Cardiac muscle cell (in vitro differentiated cells and primary cell): ENCODE measurements at regions not wholly inside any gene's neighbourhood (a gene's known extent, or its start where the extent isn't known, plus 50 kb on each side); places are given as distances from the start of the nearest gene placed in this dataset.

ENCODE experiments used
- DNase-seq, 2 donors: peaks; one replicate each; pipeline versions ENCODE4 v3.0.0 to v3.0.0-alpha.2; 2010 to 2017; ENCODE audit warnings: low read depth in 1 of 2, low spot score in 1 of 2
- H3K27ac ChIP-seq: fragments of 200-600 bp; sonication (generic); 2 replicates; pipeline ENCODE4 v1.5.1; 2016
- H3K27me3 ChIP-seq: fragments of 200-600 bp; sonication (generic); 2 replicates; pipeline ENCODE4 v1.6.0; 2016; ENCODE audit warnings: control low read depth
- H3K36me3 ChIP-seq: fragments of 200-600 bp; sonication (generic); 2 replicates; pipeline ENCODE4 v1.5.1; 2016; ENCODE audit warnings: control low read depth
- H3K4me1 ChIP-seq: fragments of 200-600 bp; sonication (generic); 2 replicates; pipeline ENCODE4 v1.8.1; 2017; ENCODE audit warnings: low read depth, mild to moderate bottlenecking, mixed run types
- H3K4me3 ChIP-seq: fragments of 200-600 bp; sonication (generic); 2 replicates; pipeline ENCODE4 v1.5.1; 2016; ENCODE audit warnings: mild to moderate bottlenecking
- H3K9me3 ChIP-seq: fragments of 200-600 bp; sonication (generic); 2 replicates; pipeline ENCODE4 v1.5.1; 2017; ENCODE audit warnings: low read depth, mild to moderate bottlenecking, control low read depth
- TF ChIP-seq, protein P1 (sequence below): IDR thresholded peaks from 2 replicates; pipeline ENCODE4 v1.5.1; 2012; ENCODE audit warnings: low read depth, mild to moderate bottlenecking, low read length

DNA sequence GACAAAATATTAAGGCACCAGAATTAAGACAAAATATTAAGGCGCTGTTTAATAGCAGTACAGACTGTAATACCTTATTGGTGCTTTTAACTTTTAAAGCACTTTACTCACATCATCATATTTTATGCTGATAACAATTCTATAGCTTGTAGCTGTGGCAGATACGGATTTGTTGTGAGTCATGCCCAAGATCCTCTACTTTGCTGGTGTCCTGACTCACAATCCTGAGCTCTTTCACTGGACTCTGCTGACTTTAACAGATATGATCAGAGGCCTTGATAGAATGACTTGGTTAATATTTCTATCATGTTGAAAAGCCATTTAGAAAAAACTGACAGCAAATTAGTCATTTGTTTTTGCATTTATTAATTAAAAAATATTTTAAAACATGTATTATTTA lies 99.0 kb upstream of the PKP2 start:
- DNase-seq = no peak
- Histone ChIP-seq H3K27me3 (no peaks in the 10 kb centered on the region), H3K4me1 (peaks cover 5% of the 10 kb centered on the region), H3K36me3 (no peaks in the 10 kb centered on the region), H3K27ac (no peak overlapping the region), H3K4me3 (no peak overlapping the region), H3K9me3 (no peaks in the 10 kb centered on the region)
- TF ChIP-seq, protein P1, sequence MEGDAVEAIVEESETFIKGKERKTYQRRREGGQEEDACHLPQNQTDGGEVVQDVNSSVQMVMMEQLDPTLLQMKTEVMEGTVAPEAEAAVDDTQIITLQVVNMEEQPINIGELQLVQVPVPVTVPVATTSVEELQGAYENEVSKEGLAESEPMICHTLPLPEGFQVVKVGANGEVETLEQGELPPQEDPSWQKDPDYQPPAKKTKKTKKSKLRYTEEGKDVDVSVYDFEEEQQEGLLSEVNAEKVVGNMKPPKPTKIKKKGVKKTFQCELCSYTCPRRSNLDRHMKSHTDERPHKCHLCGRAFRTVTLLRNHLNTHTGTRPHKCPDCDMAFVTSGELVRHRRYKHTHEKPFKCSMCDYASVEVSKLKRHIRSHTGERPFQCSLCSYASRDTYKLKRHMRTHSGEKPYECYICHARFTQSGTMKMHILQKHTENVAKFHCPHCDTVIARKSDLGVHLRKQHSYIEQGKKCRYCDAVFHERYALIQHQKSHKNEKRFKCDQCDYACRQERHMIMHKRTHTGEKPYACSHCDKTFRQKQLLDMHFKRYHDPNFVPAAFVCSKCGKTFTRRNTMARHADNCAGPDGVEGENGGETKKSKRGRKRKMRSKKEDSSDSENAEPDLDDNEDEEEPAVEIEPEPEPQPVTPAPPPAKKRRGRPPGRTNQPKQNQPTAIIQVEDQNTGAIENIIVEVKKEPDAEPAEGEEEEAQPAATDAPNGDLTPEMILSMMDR = no peak

DNA sequence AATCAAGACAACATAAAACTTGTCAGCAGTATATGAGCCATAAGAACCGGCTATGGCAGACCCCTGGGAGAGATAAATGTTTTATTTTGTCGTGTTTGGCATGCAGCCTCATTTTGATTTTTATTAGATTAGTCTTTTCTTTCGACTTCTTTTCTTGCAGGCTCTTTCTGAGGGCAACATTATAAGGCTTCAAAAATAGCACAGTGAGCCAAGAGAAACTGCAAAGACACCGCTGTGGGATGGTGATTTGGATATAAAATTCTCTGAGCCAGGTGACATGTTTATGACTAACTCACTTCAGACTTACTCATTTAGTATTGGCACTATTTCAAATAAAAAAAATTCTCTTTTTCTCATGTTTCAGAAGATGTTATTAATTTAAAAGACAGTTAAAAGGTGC lies 96.8 kb upstream of the PKP2 start:
- Histone ChIP-seq H3K4me3 (no peak overlapping the region), H3K36me3 (no peaks in the 10 kb centered on the region)
- TF ChIP-seq, protein P1 = no peak

DNA sequence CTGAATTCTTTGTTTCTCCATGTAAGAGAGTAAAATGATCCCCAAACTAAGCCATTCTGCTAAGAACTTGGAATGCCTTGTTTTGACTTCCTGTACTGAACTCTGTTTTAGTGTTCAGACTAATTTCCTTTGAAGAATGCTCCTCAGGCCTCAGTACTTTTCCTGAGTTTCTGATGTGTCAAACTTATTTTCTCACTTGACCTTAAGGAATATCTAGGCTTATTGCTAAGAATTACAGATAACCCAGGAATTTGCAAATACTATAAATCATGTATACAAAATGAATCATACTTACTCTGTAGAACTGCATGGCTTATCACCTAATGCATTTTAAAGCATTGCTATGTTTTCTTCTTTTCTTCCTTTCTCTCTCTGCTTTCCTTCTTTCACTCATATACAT lies 93.1 kb upstream of the PKP2 start:
- H3K36me3 ChIP-seq = no peaks in the 10 kb centered on the region
- no peak overlapping the region for H3K4me3 ChIP-seq
- no peaks in the 10 kb centered on the region for H3K27me3 ChIP-seq
- TF ChIP-seq, protein P1 = no peak
- H3K4me1 ChIP-seq = peaks cover 7% of the 10 kb centered on the region
- no peak overlapping the region for H3K27ac ChIP-seq
- no peaks in the 10 kb centered on the region for H3K9me3 ChIP-seq
- no peak for DNase-seq

More for the DNA sequence above, 96.8 kb upstream of the PKP2 start:
- DNase-seq = no peak
- H3K9me3 ChIP-seq = no peaks in the 10 kb centered on the region
- H3K27me3 ChIP-seq = no peaks in the 10 kb centered on the region
- H3K27ac ChIP-seq = no peak overlapping the region
- H3K4me1 ChIP-seq = peaks cover 11% of the 10 kb centered on the region

DNA sequence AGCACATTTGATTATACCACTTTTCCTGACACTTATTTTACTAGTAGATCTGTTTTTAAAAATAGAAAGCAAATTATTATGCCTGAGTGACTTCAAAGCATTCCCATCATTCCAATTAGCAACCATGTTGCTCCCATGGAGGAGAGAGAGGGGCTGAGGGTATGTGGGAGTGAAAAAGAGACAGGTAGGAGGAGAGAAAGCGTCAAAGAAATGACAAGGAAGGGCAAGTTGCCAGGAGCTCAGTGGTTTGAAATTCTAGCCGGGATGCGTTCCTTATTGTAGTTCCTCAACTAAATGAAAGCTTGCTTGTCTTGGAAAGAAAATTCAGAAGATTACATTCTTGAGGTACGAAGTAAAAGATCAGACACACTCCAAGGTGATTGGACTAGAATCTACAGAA lies 92.4 kb upstream of the PKP2 start:
- TF ChIP-seq, protein P1 = no peak
- peak; percentile 7 to 14 for DNase-seq

DNA sequence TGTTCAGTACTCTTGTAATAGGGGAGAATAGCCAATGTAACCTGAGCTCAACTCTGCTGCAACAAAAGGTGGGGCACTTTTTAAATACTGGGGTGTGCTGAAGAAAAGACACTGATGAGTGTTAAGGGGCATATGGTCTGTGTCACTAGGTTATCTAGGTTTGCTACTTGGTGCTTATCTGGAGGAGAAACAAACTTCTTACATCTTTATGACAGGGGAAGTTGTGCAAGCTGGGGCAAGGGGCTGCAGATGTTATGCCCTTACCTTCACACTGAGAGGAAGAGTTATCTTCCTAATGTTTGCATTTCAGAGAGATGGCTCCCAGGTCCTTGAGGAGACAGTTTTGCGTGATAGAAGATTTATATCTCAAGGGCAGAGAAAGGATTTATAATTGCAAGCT lies 90.9 kb upstream of the PKP2 start:
- peak overlapping the region; percentile 31 for H3K27ac ChIP-seq
- H3K4me1 ChIP-seq = peaks cover 7% of the 10 kb centered on the region
- DNase-seq = no peak
- H3K36me3 ChIP-seq = no peaks in the 10 kb centered on the region
- no peaks in the 10 kb centered on the region for H3K27me3 ChIP-seq
- TF ChIP-seq, protein P1 = no peak
- H3K4me3 ChIP-seq = no peak overlapping the region
- H3K9me3 ChIP-seq = no peaks in the 10 kb centered on the region

More for the DNA sequence above, 92.4 kb upstream of the PKP2 start:
- H3K9me3 ChIP-seq = no peaks in the 10 kb centered on the region
- no peak overlapping the region for H3K4me3 ChIP-seq
- H3K36me3 ChIP-seq = no peaks in the 10 kb centered on the region
- H3K27me3 ChIP-seq = no peaks in the 10 kb centered on the region
- peak overlapping the region; percentile 75 for H3K27ac ChIP-seq
- H3K4me1 ChIP-seq = peaks cover 7% of the 10 kb centered on the region

DNA sequence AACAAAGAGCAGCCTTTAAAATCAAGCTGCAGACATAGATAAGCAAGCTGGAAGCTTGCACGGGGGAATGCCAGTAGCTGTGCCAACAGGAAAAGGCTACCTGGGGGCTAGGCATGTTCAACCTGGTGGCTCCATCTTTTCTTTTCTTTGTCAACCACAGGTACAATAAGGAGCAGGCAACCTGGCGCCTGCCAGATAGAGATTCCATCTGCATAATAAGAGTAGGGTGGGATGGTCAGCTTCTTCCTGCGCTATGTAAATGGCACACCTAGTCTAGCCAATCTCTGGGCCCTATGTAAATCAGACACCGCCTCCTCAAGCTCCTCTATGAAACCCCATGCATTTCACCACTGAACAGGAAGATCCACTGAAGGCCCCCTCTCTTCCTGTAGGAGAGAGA lies 87.4 kb upstream of the PKP2 start:
- DNase-seq = peak in 1 of 2 donors; percentile 17
- Histone ChIP-seq H3K9me3 (no peaks in the 10 kb centered on the region), H3K27ac (peak overlapping the region; percentile 65), H3K27me3 (no peaks in the 10 kb centered on the region), H3K36me3 (no peaks in the 10 kb centered on the region), H3K4me1 (peaks cover 2% of the 10 kb centered on the region), H3K4me3 (no peak overlapping the region)
- TF ChIP-seq, protein P1 = no peak
